Breast epithelium (tissue), 4 donors: ENCODE measurements at regions not wholly inside any gene's neighbourhood (a gene's known extent, or its start where the extent isn't known, plus 50 kb on each side); places are given as distances from the start of the nearest gene placed in this dataset.

Experiments used
- DNase-seq, 2 donors: peaks; one replicate each; pipeline ENCODE4 v3.0.0-alpha.2; 2019; ENCODE audit warnings: low spot score in 2 of 2
- H3K27ac ChIP-seq, 2 donors: fragments of 200-600 bp; sonication (generic) in 1 of 2; one replicate each; pipeline ENCODE4 v1.5.1; 2016 to 2019; ENCODE audit warnings: mild to moderate bottlenecking in 1 of 2
- H3K27me3 ChIP-seq, 2 donors: fragments of 200-600 bp; sonication (generic) in 1 of 2; one replicate each; pipeline versions ENCODE4 v1.5.1 to v1.6.0; 2017 to 2019; ENCODE audit warnings: control low read depth in 1 of 2, mild to moderate bottlenecking in 1 of 2
- H3K36me3 ChIP-seq: fragments of 200-600 bp; one replicate; pipeline ENCODE4 v1.5.1; 2019
- H3K4me1 ChIP-seq, 2 donors: fragments of 200-600 bp; sonication (generic); one replicate each; pipeline ENCODE4 v1.5.1; 2016 to 2019; ENCODE audit warnings: control low read depth in 1 of 2
- H3K4me3 ChIP-seq, 3 donors: fragments of 200-600 bp; sonication (generic); 1 replicate in 2 of 3; 2 replicates in 1 of 3; pipeline ENCODE4 v1.5.1; 2016 to 2019; ENCODE audit warnings: mild to moderate bottlenecking in 3 of 3, moderate library complexity in 2 of 3
- H3K9me3 ChIP-seq, 2 donors: fragments of 200-600 bp; sonication (generic) in 1 of 2; one replicate each; pipeline ENCODE4 v1.5.1; 2016 to 2019; ENCODE audit warnings: control low read depth in 1 of 2
- POLR2A ChIP-seq: fragments of 450-650 bp; IDR thresholded peaks from one replicate; pipeline ENCODE4 v1.6.1; 2016; ENCODE audit warnings: antibody characterized with exemption, mild to moderate bottlenecking, moderate library complexity
- POLR2AphosphoS5 ChIP-seq, 3 donors: sonication (generic); formaldehyde crosslinking; IDR thresholded peaks; one replicate each; pipeline ENCODE4 v1.6.1; 2017; ENCODE audit warnings: antibody characterized with exemption in 3 of 3
- intact Hi-C: fragments of 100-400 bp; cut with DNase I; formaldehyde crosslinking; loops from one replicate; pipeline ENCODE4 v1.15.1; 2023; ENCODE audit warnings: low total_unique reads
- TF ChIP-seq, protein P1 (sequence below), 3 donors: fragments of 450-650 bp; IDR thresholded peaks; one replicate each; pipeline ENCODE4 v1.5.1; 2016 to 2017; ENCODE audit warnings: antibody characterized with exemption in 3 of 3, mild to moderate bottlenecking in 3 of 3, moderate library complexity in 3 of 3

DNA sequence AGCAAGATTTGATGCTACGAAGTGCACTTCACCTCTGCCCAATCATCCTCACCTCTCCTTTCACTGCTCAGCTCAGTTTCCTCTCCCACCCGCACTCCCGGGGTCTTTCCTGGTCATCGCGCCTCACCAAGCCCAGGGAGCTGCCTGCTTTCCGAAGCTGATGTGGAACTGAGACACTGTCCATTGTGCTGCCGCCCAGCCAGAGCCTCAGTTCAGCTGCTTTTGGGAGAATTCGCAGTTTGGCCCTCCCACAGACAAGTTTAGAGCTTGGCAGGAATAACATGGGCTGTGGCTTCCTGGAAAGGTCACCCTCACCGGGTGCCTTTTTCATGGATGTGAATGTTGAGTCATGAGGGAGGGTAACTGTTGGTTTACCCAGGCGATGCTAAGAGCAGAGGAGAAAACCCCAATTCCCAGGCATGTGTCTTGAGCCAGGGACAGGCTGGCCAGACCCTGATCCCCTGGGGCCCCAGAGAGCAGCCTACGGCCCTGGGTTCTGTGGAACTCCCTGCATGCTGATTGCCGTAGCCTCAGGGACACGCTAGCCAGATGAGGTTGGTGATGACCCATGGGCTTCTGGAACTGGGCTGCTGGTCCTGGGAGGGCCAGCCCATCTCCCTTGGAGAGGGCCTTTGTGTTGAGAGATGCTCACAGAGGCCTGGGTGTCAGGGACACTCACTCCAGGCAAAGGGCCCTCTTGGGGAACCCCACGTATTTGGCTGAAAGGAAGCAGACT, 1687.5 kb downstream of the TP53TG3F start:
- TF ChIP-seq POLR2AphosphoS5 (IDR thresholded peaks at IDR 0.05) (no peak), POLR2A (no peak)
- TF ChIP-seq, protein P1, sequence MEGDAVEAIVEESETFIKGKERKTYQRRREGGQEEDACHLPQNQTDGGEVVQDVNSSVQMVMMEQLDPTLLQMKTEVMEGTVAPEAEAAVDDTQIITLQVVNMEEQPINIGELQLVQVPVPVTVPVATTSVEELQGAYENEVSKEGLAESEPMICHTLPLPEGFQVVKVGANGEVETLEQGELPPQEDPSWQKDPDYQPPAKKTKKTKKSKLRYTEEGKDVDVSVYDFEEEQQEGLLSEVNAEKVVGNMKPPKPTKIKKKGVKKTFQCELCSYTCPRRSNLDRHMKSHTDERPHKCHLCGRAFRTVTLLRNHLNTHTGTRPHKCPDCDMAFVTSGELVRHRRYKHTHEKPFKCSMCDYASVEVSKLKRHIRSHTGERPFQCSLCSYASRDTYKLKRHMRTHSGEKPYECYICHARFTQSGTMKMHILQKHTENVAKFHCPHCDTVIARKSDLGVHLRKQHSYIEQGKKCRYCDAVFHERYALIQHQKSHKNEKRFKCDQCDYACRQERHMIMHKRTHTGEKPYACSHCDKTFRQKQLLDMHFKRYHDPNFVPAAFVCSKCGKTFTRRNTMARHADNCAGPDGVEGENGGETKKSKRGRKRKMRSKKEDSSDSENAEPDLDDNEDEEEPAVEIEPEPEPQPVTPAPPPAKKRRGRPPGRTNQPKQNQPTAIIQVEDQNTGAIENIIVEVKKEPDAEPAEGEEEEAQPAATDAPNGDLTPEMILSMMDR (IDR thresholded peaks at IDR 0.05) = no peak
- Histone ChIP-seq H3K4me1 (no peaks in the 10 kb centered on the region), H3K36me3 (no peaks in the 10 kb centered on the region), H3K4me3 (no peak overlapping the region), H3K27me3 (no peaks in the 10 kb centered on the region), H3K9me3 (peaks cover 49 to 86% of the 10 kb centered on the region in 2 donors), H3K27ac (no peak overlapping the region)
- no peak for DNase-seq
- intact Hi-C loops = no loop called here

DNA sequence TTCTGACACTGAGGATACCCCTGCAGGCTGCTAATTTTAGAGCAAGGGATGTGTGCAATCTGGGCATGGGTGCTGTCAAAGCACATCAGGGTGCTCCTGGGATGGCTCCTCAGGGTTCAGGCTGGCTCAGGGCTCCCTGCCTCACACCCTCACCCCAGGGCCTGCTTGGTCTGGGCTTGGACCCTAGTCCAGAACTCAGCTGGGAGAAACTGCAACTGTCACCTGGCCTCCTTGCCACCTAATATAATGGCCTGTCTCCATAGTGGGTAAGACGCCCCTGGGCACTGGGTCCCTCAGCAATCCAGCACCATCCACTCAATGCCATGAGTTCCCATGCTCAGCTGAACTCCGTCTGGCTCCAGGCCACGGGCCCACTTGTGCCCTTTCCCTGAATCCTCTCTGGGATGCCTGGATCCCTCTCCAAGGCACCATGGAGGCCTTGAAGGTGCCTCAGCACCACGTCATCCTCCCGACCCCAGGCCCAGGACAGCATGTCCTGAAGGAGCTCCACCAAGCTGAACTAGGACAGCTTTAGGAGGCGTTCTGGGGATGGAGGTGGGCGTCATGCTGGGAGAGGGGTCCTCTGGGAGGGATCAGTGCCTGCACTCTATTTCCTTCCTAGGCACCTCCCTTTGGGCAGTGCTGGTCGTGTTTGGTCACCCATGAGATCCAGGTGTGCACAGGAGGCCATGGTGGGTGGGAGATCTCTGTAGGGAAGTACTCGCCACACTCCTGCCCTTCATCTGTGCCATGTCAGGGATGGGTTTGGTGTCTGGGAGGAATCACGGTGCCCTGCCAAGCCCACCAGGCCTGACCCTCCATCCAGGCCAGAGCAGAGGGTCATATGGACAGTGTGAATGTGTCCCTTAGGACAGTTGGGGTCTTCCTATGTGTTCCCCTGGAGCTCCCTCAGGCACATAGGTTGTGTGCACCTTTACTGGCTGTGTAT, 1688.4 kb downstream of the TP53TG3F start:
- Histone ChIP-seq H3K27me3 (no peaks in the 10 kb centered on the region), H3K4me3 (no peak overlapping the region), H3K27ac (no peak overlapping the region), H3K36me3 (no peaks in the 10 kb centered on the region), H3K9me3 (peaks cover 43 to 81% of the 10 kb centered on the region in 2 donors), H3K4me1 (no peaks in the 10 kb centered on the region)
- DNase-seq = no peak
- intact Hi-C loops = no loop called here
- TF ChIP-seq, protein P1 (IDR thresholded peaks at IDR 0.05) = no peak
- TF ChIP-seq POLR2AphosphoS5 (IDR thresholded peaks at IDR 0.05) = no peak
- TF ChIP-seq POLR2A = no peak

DNA sequence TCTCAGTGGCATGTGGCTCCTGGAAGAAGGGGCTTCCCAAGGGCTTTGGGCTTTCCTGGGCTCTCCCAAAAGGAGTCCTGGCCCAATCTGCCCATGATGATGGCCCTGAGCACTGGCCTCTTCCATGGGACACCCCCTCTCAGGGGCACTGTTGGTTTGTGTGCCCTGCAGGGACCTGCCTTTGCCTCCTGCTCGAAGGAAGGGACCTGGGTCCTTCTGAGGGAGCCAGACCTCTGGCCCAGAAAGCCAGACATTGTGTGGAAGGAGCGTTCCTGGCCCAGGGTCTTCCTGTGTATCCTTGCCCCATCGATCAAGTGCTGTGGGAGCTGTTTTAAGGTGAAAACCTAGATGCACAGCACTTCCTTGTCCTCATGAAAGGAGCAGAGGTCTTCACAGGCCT, 1689.3 kb downstream of the TP53TG3F start:
- Histone ChIP-seq H3K27me3 (no peaks in the 10 kb centered on the region), H3K9me3 (peaks cover 37 to 75% of the 10 kb centered on the region in 2 donors), H3K27ac (no peak overlapping the region), H3K4me1 (no peaks in the 10 kb centered on the region), H3K4me3 (no peak overlapping the region), H3K36me3 (no peaks in the 10 kb centered on the region)
- intact Hi-C loops = no loop called here
- TF ChIP-seq POLR2A = no peak
- TF ChIP-seq, protein P1 (IDR thresholded peaks at IDR 0.05) = no peak
- no peak for TF ChIP-seq POLR2AphosphoS5 (IDR thresholded peaks at IDR 0.05)
- no peak for DNase-seq

DNA sequence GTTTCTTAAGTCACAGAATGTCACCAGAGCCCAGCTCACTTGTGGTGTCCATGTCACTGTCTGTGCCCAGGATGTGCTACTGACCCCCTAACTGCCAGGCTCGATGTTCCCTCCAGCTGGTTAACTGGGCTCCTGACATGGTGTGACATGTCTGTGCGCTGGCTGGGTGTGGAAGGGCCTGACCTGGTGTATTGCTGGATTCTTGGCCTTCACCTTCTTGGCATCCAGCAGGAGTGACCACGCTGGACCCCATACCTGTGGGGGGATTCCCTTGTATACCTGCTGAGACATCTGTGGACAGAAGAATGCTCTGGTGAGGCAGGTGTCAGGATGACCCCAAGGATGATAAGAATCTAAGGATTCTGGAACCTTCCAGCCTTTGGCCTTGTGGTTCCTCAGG, 1690.1 kb downstream of the TP53TG3F start:
- TF ChIP-seq POLR2A = no peak
- TF ChIP-seq, protein P1 (IDR thresholded peaks at IDR 0.05) = no peak
- TF ChIP-seq POLR2AphosphoS5 (IDR thresholded peaks at IDR 0.05) = no peak
- peaks cover 29 to 70% of the 10 kb centered on the region in 2 donors for H3K9me3 ChIP-seq
- H3K4me3 ChIP-seq = no peak overlapping the region
- H3K4me1 ChIP-seq = no peaks in the 10 kb centered on the region
- no peak for DNase-seq
- H3K27me3 ChIP-seq = no peaks in the 10 kb centered on the region
- intact Hi-C loops = no loop called here
- no peaks in the 10 kb centered on the region for H3K36me3 ChIP-seq
- no peak overlapping the region for H3K27ac ChIP-seq

DNA sequence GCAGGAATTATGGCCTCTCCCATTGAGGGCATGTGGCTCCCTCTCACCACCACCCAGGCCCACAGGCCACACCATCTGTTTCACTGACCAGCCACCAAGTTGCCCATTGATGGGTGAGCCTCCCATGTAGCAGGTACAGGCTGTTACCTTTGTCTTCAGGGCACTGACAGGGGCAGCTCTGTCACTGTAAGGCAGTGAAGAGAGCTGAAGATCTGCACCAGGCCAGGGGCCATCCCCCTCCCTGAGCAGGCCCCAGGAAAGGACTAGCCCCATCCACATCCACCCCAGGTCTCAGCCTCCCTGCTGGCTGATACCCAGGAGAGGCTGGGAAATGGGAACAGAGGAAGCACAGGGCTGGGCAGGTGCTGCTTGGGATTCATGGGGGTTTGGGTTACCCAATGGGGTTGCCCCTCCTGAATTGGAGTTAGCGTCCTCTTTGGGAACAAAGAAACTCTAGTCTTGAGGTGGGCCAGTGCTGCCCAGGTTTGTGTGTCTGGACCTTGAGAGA, 1691.4 kb downstream of the TP53TG3F start:
- TF ChIP-seq POLR2AphosphoS5 (IDR thresholded peaks at IDR 0.05) (no peak), POLR2A (no peak)
- TF ChIP-seq, protein P1 (IDR thresholded peaks at IDR 0.05) = no peak
- no peak overlapping the region for H3K27ac ChIP-seq
- H3K4me3 ChIP-seq = no peak overlapping the region
- DNase-seq = no peak
- intact Hi-C loops = no loop called here
- H3K27me3 ChIP-seq = no peaks in the 10 kb centered on the region
- H3K36me3 ChIP-seq = no peaks in the 10 kb centered on the region
- no peaks in the 10 kb centered on the region for H3K4me1 ChIP-seq
- H3K9me3 ChIP-seq = peaks cover 23 to 72% of the 10 kb centered on the region in 2 donors
